HG03442 (cell line): ENCODE measurements at regions not wholly inside any gene's neighbourhood (a gene's known extent, or its start where the extent isn't known, plus 50 kb on each side); places are given as distances from the start of the nearest gene placed in this dataset.
"Not testable (repeated sequence)": the region's sequence is repeated elsewhere in the genome, so short reads cannot be mapped to it uniquely, and the experiment has no call there.

Experiments
- ATAC-seq: cut with Tn5 transposase; IDR thresholded peaks from one replicate; pipeline ENCODE4 v1.9.1; 2021; ENCODE audit warnings: mild to moderate bottlenecking, moderate library complexity; ENCODE audit not compliant: unreplicated experiment

GRCh38 chr13:82129281-82129680 lies 1753.0 kb downstream of the SLITRK1 start:
- no peak for ATAC-seq

GRCh38 chr13:82118589-82118988 lies 1763.7 kb downstream of the SLITRK1 start:
- no peak for ATAC-seq

GRCh38 chr13:82116422-82116989 lies 1765.8 kb downstream of the SLITRK1 start:
- ATAC-seq, result no peak

GRCh38 chr13:82115391-82115790 lies 1766.9 kb downstream of the SLITRK1 start:
- no peak for ATAC-seq

GRCh38 chr13:82096256-82096655 lies 1755.3 kb upstream of the SPRY2 start:
- ATAC-seq, result no peak

- ATAC-seq, result no peak
These were observed 1751.4 kb upstream of the SPRY2 start for GRCh38 chr13:82092312-82092711.

GRCh38 chr13:82088781-82089180 lies 1747.9 kb upstream of the SPRY2 start:
- ATAC-seq, result no peak

GRCh38 chr13:82076496-82076895 lies 1735.6 kb upstream of the SPRY2 start:
- ATAC-seq, result no peak

- ATAC-seq, result no peak
These were observed 1729.5 kb upstream of the SPRY2 start for GRCh38 chr13:82070416-82070815.

GRCh38 chr13:82062772-82063171 lies 1721.8 kb upstream of the SPRY2 start:
- no peak for ATAC-seq

GRCh38 chr13:82058364-82058763 lies 1717.4 kb upstream of the SPRY2 start:
- ATAC-seq, result no peak

GRCh38 chr13:82045316-82045715 lies 1704.4 kb upstream of the SPRY2 start:
- ATAC-seq, result not testable (repeated sequence)

- no peak for ATAC-seq
These were observed 1695.7 kb upstream of the SPRY2 start for GRCh38 chr13:82036602-82037001.

GRCh38 chr13:82011355-82011754 lies 1670.4 kb upstream of the SPRY2 start:
- no peak for ATAC-seq

GRCh38 chr13:82010780-82011179 lies 1669.9 kb upstream of the SPRY2 start:
- no peak for ATAC-seq

GRCh38 chr13:82002710-82003109 lies 1661.8 kb upstream of the SPRY2 start:
- no peak for ATAC-seq

- no peak for ATAC-seq
These were observed 1654.4 kb upstream of the SPRY2 start for GRCh38 chr13:81995316-81995715.

- ATAC-seq, result no peak
These were observed 1649.7 kb upstream of the SPRY2 start for GRCh38 chr13:81990652-81991051.

GRCh38 chr13:81988567-81988966 lies 1647.6 kb upstream of the SPRY2 start:
- ATAC-seq, result no peak

- no peak for ATAC-seq
These were observed 1646.9 kb upstream of the SPRY2 start for GRCh38 chr13:81987677-81988357.

- ATAC-seq, result no peak
These were observed 1646.2 kb upstream of the SPRY2 start for GRCh38 chr13:81987159-81987558.

- ATAC-seq, result no peak
These were observed 1645.4 kb upstream of the SPRY2 start for GRCh38 chr13:81986308-81986707.

GRCh38 chr13:81957121-81957520 lies 1616.2 kb upstream of the SPRY2 start:
- no peak for ATAC-seq
